ENCODE measurements at regions not wholly inside any gene's neighbourhood (a gene's known extent, or its start where the extent isn't known, plus 50 kb on each side); places are given as distances from the start of the nearest gene placed in this dataset.

DNA sequence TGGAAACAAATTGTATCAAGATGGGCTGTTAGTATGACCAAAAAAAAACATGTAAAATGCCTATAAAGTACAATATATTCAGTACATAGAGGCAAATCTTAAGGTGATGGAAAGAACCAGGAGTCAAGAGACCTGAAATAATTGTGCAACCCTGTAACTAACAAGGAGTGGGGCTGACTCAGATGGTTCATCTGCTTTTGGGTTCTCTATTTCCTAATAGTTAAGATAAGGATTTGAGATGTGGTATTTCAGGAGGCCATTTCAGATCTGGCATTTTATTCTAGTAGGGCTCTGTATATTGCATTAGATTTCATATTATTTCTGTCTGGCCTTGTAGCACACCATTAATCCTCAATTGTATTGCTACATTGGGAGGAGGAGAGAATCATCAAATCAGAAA, 268.4 kb downstream of the HS3ST1 start:
- TF ChIP-seq, protein P1, sequence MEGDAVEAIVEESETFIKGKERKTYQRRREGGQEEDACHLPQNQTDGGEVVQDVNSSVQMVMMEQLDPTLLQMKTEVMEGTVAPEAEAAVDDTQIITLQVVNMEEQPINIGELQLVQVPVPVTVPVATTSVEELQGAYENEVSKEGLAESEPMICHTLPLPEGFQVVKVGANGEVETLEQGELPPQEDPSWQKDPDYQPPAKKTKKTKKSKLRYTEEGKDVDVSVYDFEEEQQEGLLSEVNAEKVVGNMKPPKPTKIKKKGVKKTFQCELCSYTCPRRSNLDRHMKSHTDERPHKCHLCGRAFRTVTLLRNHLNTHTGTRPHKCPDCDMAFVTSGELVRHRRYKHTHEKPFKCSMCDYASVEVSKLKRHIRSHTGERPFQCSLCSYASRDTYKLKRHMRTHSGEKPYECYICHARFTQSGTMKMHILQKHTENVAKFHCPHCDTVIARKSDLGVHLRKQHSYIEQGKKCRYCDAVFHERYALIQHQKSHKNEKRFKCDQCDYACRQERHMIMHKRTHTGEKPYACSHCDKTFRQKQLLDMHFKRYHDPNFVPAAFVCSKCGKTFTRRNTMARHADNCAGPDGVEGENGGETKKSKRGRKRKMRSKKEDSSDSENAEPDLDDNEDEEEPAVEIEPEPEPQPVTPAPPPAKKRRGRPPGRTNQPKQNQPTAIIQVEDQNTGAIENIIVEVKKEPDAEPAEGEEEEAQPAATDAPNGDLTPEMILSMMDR (IDR thresholded peaks at IDR 0.05; ENCODE audit: low read depth, low read length, missing input control), result no peak
- TF ChIP-seq, protein P2, sequence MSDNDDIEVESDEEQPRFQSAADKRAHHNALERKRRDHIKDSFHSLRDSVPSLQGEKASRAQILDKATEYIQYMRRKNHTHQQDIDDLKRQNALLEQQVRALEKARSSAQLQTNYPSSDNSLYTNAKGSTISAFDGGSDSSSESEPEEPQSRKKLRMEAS (IDR thresholded peaks at IDR 0.05), result no peak
- no peak for TF ChIP-seq JUND (IDR thresholded peaks at IDR 0.05)
- TF ChIP-seq SP1 (IDR thresholded peaks at IDR 0.05), result no peak
- TF ChIP-seq HNF4A (conservative IDR thresholded peaks at IDR 0.05), result no peak
- no peak for TF ChIP-seq RAD21 (IDR thresholded peaks at IDR 0.05)
- TF ChIP-seq, protein P3, sequence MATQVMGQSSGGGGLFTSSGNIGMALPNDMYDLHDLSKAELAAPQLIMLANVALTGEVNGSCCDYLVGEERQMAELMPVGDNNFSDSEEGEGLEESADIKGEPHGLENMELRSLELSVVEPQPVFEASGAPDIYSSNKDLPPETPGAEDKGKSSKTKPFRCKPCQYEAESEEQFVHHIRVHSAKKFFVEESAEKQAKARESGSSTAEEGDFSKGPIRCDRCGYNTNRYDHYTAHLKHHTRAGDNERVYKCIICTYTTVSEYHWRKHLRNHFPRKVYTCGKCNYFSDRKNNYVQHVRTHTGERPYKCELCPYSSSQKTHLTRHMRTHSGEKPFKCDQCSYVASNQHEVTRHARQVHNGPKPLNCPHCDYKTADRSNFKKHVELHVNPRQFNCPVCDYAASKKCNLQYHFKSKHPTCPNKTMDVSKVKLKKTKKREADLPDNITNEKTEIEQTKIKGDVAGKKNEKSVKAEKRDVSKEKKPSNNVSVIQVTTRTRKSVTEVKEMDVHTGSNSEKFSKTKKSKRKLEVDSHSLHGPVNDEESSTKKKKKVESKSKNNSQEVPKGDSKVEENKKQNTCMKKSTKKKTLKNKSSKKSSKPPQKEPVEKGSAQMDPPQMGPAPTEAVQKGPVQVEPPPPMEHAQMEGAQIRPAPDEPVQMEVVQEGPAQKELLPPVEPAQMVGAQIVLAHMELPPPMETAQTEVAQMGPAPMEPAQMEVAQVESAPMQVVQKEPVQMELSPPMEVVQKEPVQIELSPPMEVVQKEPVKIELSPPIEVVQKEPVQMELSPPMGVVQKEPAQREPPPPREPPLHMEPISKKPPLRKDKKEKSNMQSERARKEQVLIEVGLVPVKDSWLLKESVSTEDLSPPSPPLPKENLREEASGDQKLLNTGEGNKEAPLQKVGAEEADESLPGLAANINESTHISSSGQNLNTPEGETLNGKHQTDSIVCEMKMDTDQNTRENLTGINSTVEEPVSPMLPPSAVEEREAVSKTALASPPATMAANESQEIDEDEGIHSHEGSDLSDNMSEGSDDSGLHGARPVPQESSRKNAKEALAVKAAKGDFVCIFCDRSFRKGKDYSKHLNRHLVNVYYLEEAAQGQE (IDR thresholded peaks at IDR 0.05), result no peak
- TF ChIP-seq EGR1 (IDR thresholded peaks at IDR 0.05; ENCODE audit: low read depth in 2 of 2), result no peak
- no peak for TF ChIP-seq GABPA (IDR thresholded peaks at IDR 0.05 in 1 of 2, conservative IDR thresholded peaks at IDR 0.05 in 1 of 2)
- TF ChIP-seq, protein P4, sequence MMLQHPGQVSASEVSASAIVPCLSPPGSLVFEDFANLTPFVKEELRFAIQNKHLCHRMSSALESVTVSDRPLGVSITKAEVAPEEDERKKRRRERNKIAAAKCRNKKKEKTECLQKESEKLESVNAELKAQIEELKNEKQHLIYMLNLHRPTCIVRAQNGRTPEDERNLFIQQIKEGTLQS (IDR thresholded peaks at IDR 0.05), result no peak
- TF ChIP-seq TAF1 (conservative IDR thresholded peaks at IDR 0.05), result no peak
- TF ChIP-seq, protein P5, sequence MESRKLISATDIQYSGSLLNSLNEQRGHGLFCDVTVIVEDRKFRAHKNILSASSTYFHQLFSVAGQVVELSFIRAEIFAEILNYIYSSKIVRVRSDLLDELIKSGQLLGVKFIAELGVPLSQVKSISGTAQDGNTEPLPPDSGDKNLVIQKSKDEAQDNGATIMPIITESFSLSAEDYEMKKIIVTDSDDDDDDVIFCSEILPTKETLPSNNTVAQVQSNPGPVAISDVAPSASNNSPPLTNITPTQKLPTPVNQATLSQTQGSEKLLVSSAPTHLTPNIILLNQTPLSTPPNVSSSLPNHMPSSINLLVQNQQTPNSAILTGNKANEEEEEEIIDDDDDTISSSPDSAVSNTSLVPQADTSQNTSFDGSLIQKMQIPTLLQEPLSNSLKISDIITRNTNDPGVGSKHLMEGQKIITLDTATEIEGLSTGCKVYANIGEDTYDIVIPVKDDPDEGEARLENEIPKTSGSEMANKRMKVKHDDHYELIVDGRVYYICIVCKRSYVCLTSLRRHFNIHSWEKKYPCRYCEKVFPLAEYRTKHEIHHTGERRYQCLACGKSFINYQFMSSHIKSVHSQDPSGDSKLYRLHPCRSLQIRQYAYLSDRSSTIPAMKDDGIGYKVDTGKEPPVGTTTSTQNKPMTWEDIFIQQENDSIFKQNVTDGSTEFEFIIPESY (IDR thresholded peaks at IDR 0.05), result no peak
- TF ChIP-seq RXRA (IDR thresholded peaks at IDR 0.05), result no peak

Data from liver (tissue), 3 donors.